Keratinocyte (primary cell): ENCODE measurements at regions not wholly inside any gene's neighbourhood (a gene's known extent, or its start where the extent isn't known, plus 50 kb on each side); places are given as distances from the start of the nearest gene placed in this dataset.

Source experiments
- EZH2 ChIP-seq: IDR thresholded peaks from one replicate; pipeline ENCODE4 v1.6.1; 2012; ENCODE audit warnings: inconsistent platforms, mild to moderate bottlenecking, low read length, moderate library complexity
- TF ChIP-seq, protein P1 (sequence below), 3 experiments: IDR thresholded peaks in 1 of 3; conservative IDR thresholded peaks in 1 of 3; optimal IDR thresholded peaks in 1 of 3; 2 replicates in 2 of 3; 3 replicates in 1 of 3; pipeline versions ENCODE3 to v1.5.1; 2011; ENCODE audit warnings: low read length in 3 of 3, mild to moderate bottlenecking in 3 of 3, moderate library complexity in 2 of 3, control low read depth in 1 of 3, inconsistent platforms in 1 of 3; ENCODE audit not compliant: insufficient read depth in 2 of 3; ENCODE audit errors: extremely low read depth in 1 of 3

DNA sequence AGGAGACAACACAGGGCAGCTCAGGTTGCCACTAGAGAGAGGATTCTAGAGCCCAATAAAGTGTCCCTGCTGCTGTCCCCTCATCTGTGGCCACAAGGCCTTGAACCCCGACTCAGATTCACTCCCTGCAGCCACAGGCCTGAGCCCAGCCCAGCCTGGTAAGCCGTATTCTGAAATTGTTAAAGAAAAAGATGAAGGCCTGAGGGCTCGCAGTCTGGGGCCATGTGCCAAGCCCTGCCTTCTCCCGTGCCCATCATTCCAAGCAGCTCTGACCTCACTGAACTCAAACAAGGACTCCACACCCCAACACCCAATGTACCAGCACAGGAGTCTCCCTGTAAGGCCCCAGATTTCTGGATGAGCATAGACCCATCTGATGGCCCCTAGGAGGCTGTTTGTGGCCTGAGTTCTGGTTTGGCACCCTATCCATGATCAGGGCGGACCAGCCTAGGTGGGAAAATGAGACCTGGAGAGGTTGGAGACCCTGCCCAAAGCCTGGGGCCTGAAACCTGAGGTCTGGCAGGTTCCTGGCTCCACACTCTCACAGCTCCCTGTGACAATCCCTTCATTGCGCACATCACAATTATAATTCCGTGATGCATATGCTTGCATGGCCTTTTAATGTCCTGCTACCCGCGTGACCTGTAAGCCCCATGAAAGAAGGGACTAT lies 62.0 kb upstream of the TOP1 start:
- TF ChIP-seq, protein P1, sequence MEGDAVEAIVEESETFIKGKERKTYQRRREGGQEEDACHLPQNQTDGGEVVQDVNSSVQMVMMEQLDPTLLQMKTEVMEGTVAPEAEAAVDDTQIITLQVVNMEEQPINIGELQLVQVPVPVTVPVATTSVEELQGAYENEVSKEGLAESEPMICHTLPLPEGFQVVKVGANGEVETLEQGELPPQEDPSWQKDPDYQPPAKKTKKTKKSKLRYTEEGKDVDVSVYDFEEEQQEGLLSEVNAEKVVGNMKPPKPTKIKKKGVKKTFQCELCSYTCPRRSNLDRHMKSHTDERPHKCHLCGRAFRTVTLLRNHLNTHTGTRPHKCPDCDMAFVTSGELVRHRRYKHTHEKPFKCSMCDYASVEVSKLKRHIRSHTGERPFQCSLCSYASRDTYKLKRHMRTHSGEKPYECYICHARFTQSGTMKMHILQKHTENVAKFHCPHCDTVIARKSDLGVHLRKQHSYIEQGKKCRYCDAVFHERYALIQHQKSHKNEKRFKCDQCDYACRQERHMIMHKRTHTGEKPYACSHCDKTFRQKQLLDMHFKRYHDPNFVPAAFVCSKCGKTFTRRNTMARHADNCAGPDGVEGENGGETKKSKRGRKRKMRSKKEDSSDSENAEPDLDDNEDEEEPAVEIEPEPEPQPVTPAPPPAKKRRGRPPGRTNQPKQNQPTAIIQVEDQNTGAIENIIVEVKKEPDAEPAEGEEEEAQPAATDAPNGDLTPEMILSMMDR (optimal IDR thresholded peaks at IDR 0.05 in 1 of 3, IDR thresholded peaks at IDR 0.05 in 1 of 3, conservative IDR thresholded peaks at IDR 0.05 in 1 of 3; ENCODE audit: extremely low read depth in 1 of 3, insufficient read depth in 2 of 3, low read length in 3 of 3), result no peak
- TF ChIP-seq EZH2, result no peak
